SK-N-SH treated with all-trans-retinoic acid at 6 μM for 48 hours (cell line): ENCODE measurements at regions not wholly inside any gene's neighbourhood (a gene's known extent, or its start where the extent isn't known, plus 50 kb on each side); places are given as distances from the start of the nearest gene placed in this dataset.

Experiments
- ATAC-seq: fragments of 200-7000 bp; cut with Tn5 transposase; 3 replicates; pipeline ENCODE4 v1.9.1; 2020; ENCODE audit warnings: mild to moderate bottlenecking, moderate library complexity
- ARNTL ChIP-seq: fragments of 450-650 bp; formaldehyde crosslinking; IDR thresholded peaks from 2 replicates; pipeline ENCODE4 v1.5.0; 2020; ENCODE audit warnings: low read depth, mild to moderate bottlenecking, moderate library complexity, borderline replicate concordance
- BACH2 ChIP-seq: fragments of 250-450 bp; sonication (Bioruptor Pico); IDR thresholded peaks from 2 replicates; pipeline ENCODE4 v1.9.0; 2021; ENCODE audit warnings: mild to moderate bottlenecking, borderline replicate concordance
- CSDC2 ChIP-seq: fragments of 250-450 bp; sonication (Bioruptor Pico); IDR thresholded peaks from 2 replicates; pipeline ENCODE4 v1.5.0; 2020; ENCODE audit warnings: mild to moderate bottlenecking, moderate library complexity
- ESRRG ChIP-seq: fragments of 250-450 bp; sonication (Bioruptor Pico); IDR thresholded peaks from 2 replicates; pipeline ENCODE4 v1.6.1; 2021; ENCODE audit warnings: mild to moderate bottlenecking
- GLIS3 ChIP-seq: fragments of 250-450 bp; sonication (Bioruptor Pico); IDR thresholded peaks from 2 replicates; pipeline ENCODE4 v1.5.0; 2020; ENCODE audit warnings: mild to moderate bottlenecking, moderate library complexity
- ISL1 ChIP-seq: fragments of 250-450 bp; sonication (Bioruptor Pico); IDR thresholded peaks from 2 replicates; pipeline ENCODE4 v2.1.2; 2022; ENCODE audit warnings: mild to moderate bottlenecking, moderate library complexity
- OSR1 ChIP-seq: fragments of 250-450 bp; sonication (Bioruptor Pico); IDR thresholded peaks from 2 replicates; pipeline ENCODE4 v1.8.0; 2022; ENCODE audit warnings: moderate library complexity, mild to moderate bottlenecking, inconsistent platforms
- PATZ1 ChIP-seq: fragments of 250-450 bp; sonication (Bioruptor Pico); IDR thresholded peaks from 2 replicates; pipeline ENCODE4 v1.8.0; 2020; ENCODE audit warnings: mild to moderate bottlenecking, moderate library complexity, borderline replicate concordance
- POU6F1 ChIP-seq: fragments of 250-450 bp; sonication (Bioruptor Pico); IDR thresholded peaks from 2 replicates; pipeline ENCODE4 v1.8.0; 2021; ENCODE audit warnings: low read depth, mild to moderate bottlenecking, moderate library complexity, borderline replicate concordance
- PPARA ChIP-seq: fragments of 250-450 bp; sonication (Bioruptor Pico); IDR thresholded peaks from 2 replicates; pipeline ENCODE4 v1.5.0; 2020; ENCODE audit warnings: mild to moderate bottlenecking, borderline replicate concordance
- RARB ChIP-seq: fragments of 250-450 bp; sonication (Bioruptor Pico); IDR thresholded peaks from 2 replicates; pipeline ENCODE4 v1.8.0; 2021; ENCODE audit warnings: mild to moderate bottlenecking, moderate library complexity
- SNAI2 ChIP-seq: fragments of 250-450 bp; sonication (Bioruptor Pico); IDR thresholded peaks from 2 replicates; pipeline ENCODE4 v1.5.0; 2020; ENCODE audit warnings: mild to moderate bottlenecking, moderate library complexity
- TCF4 ChIP-seq: fragments of 250-450 bp; sonication (Bioruptor Pico); IDR thresholded peaks from 2 replicates; pipeline ENCODE4 v1.8.0; 2021; ENCODE audit warnings: mild to moderate bottlenecking, moderate library complexity, borderline replicate concordance
- TOX ChIP-seq: fragments of 250-450 bp; sonication (Bioruptor Pico); IDR thresholded peaks from 2 replicates; pipeline ENCODE4 v1.8.0; 2021; ENCODE audit warnings: mild to moderate bottlenecking, moderate library complexity, borderline replicate concordance
- TSHZ2 ChIP-seq: fragments of 250-450 bp; sonication (Bioruptor Pico); IDR thresholded peaks from 2 replicates; pipeline ENCODE4 v1.5.0; 2020; ENCODE audit warnings: mild to moderate bottlenecking, moderate library complexity
- ZC3H10 ChIP-seq: fragments of 250-450 bp; sonication (Bioruptor Pico); IDR thresholded peaks from 2 replicates; pipeline ENCODE4 v1.5.1; 2021; ENCODE audit warnings: mild to moderate bottlenecking, moderate library complexity
- ZFP3 ChIP-seq: fragments of 250-450 bp; sonication (Bioruptor Pico); IDR thresholded peaks from 2 replicates; pipeline ENCODE4 v1.5.0; 2020; ENCODE audit warnings: mild to moderate bottlenecking, moderate library complexity
- ZNF565 ChIP-seq: fragments of 450-650 bp; formaldehyde crosslinking; conservative IDR thresholded peaks from 2 replicates; pipeline ENCODE4 v1.5.0; 2020; ENCODE audit warnings: low read depth, mild to moderate bottlenecking, moderate library complexity
- ZNF70 ChIP-seq: fragments of 450-650 bp; formaldehyde crosslinking; IDR thresholded peaks from 2 replicates; pipeline ENCODE4 v1.5.0; 2020; ENCODE audit warnings: mild to moderate bottlenecking, moderate library complexity
- ZNF8 ChIP-seq: fragments of 450-650 bp; formaldehyde crosslinking; IDR thresholded peaks from 2 replicates; pipeline ENCODE4 v1.5.0; 2020; ENCODE audit warnings: mild to moderate bottlenecking, moderate library complexity
- TF ChIP-seq, protein P1 (sequence below): fragments of 250-450 bp; sonication (Bioruptor Pico); IDR thresholded peaks from 2 replicates; pipeline ENCODE4 v1.5.1; 2021; ENCODE audit warnings: mild to moderate bottlenecking, moderate library complexity
- TF ChIP-seq, protein P2 (sequence below): fragments of 250-450 bp; sonication (Bioruptor Pico); IDR thresholded peaks from 2 replicates; pipeline ENCODE4 v1.5.1; 2020; ENCODE audit warnings: low read depth, mild to moderate bottlenecking, moderate library complexity

- no peak for ATAC-seq
Measured at GRCh38 chr2:237024255-237024654, 61.4 kb upstream of the COPS8 start.

DNA sequence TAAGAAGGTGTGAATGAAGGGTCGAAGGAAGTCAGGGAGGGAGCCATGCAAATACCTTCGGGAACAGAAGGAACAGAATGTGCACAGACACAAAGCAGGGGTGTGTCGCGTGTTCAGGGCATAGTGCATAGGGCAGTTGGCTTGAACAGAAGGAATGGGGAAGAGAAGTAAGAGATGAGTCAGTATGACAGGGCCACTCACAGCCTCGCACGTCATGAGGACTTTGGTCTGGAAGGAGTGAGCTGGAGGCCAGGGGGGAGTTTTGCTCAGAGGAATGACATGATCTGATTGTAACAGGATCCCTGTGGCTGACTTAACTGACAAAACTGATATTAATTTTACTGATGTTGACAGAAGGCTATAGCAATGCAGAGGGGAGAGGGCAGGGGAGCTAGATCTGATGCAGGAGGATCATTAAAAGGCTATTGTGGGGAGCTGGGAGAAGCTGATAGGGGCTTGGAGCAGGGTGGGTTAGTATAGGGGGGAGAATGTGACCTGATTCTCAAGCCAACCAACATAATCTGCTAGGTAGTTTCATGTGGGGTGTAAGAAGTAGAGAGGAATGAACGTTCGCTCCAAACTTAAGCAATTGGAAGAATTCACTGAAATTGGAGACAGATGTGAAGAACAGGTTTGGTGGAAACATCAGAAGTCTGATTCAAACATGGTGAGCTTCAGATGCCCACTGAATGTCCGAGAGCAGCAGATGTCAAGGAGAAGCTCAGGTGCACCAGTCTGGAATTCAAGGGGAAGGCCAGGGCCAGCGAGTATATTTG, 60.4 kb upstream of the COPS8 start:
- ATAC-seq, result peak; percentile 27; the same call in 1 of the 3 replicates
- no peak for TF ChIP-seq ESRRG (CRISPR knock-in tag)
- no peak for TF ChIP-seq ARNTL
- TF ChIP-seq GLIS3 (CRISPR knock-in tag), result no peak
- no peak for TF ChIP-seq ISL1 (CRISPR knock-in tag)
- TF ChIP-seq BACH2 (CRISPR knock-in tag), result no peak
- TF ChIP-seq ZNF8 (CRISPR knock-in tag), result no peak
- TF ChIP-seq TCF4, result no peak
- TF ChIP-seq CSDC2 (CRISPR knock-in tag), result no peak
- no peak for TF ChIP-seq OSR1 (CRISPR knock-in tag)

More at GRCh38 chr2:237024255-237024654, 61.4 kb upstream of the COPS8 start:
- TF ChIP-seq ISL1 (CRISPR knock-in tag) (no peak), ESRRG (CRISPR knock-in tag) (no peak), ARNTL (no peak), RARB (CRISPR knock-in tag) (no peak), TOX (no peak), ZNF70 (CRISPR knock-in tag) (no peak), OSR1 (CRISPR knock-in tag) (no peak), GLIS3 (CRISPR knock-in tag) (no peak), ZNF565 (CRISPR knock-in tag) (no peak), CSDC2 (CRISPR knock-in tag) (no peak), TSHZ2 (CRISPR knock-in tag) (no peak), TCF4 (no peak), ZFP3 (CRISPR knock-in tag) (no peak), SNAI2 (CRISPR knock-in tag) (no peak), BACH2 (CRISPR knock-in tag) (no peak), PPARA (CRISPR knock-in tag) (no peak)
- TF ChIP-seq, protein P1, sequence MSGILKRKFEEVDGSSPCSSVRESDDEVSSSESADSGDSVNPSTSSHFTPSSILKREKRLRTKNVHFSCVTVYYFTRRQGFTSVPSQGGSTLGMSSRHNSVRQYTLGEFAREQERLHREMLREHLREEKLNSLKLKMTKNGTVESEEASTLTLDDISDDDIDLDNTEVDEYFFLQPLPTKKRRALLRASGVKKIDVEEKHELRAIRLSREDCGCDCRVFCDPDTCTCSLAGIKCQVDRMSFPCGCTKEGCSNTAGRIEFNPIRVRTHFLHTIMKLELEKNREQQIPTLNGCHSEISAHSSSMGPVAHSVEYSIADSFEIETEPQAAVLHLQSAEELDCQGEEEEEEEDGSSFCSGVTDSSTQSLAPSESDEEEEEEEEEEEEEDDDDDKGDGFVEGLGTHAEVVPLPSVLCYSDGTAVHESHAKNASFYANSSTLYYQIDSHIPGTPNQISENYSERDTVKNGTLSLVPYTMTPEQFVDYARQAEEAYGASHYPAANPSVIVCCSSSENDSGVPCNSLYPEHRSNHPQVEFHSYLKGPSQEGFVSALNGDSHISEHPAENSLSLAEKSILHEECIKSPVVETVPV (CRISPR knock-in tag), result no peak
- TF ChIP-seq, protein P2, sequence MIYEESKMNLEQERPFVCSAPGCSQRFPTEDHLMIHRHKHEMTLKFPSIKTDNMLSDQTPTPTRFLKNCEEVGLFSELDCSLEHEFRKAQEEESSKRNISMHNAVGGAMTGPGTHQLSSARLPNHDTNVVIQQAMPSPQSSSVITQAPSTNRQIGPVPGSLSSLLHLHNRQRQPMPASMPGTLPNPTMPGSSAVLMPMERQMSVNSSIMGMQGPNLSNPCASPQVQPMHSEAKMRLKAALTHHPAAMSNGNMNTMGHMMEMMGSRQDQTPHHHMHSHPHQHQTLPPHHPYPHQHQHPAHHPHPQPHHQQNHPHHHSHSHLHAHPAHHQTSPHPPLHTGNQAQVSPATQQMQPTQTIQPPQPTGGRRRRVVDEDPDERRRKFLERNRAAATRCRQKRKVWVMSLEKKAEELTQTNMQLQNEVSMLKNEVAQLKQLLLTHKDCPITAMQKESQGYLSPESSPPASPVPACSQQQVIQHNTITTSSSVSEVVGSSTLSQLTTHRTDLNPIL (CRISPR knock-in tag), result no peak
- TF ChIP-seq, all 23 proteins: peak for 0

DNA sequence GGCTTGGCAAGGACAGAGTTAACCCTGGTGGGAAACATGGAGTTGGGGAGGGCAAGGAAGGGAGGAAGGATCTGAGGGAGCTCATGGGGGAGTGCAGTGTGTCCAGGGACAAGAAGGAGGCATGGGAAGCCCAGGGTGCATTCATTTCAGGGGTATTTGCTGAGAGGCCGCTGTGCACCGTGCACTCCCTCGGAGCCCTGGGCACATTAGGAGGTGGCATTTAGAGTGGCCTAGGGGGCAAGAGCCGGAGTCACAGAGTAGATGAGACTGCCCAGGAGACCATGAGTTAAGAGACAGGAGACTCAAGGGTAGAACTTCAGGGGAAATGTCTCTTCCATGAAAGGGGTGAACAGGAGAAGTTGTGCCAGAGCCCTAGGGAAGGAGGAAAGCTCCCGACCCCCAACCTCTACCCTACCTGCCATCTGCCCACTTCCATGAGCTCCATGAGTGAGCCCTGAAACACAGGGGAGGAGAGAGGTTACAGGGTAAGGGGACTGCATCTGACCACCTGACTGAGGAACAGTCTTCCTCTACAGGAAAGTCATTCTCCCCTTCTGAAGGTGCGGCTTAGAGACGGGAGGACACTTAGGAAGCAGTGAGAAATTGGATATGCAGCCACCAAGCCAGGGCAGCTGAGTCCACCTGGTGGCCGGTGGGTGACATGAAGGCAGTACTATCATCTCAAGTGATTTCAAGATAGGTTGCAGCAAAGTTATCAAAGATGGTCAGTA, 58.5 kb upstream of the COPS8 start:
- TF ChIP-seq ZNF565 (CRISPR knock-in tag), result no peak
- peak; percentile 83 for ATAC-seq

- no peak for ATAC-seq
- TF ChIP-seq PATZ1 (no peak), OSR1 (CRISPR knock-in tag) (no peak), ZFP3 (CRISPR knock-in tag) (no peak), ESRRG (CRISPR knock-in tag) (no peak), POU6F1 (no peak), GLIS3 (CRISPR knock-in tag) (no peak), ZC3H10 (CRISPR knock-in tag) (no peak)
Measured at GRCh38 chr2:237027712-237028029, 58.0 kb upstream of the COPS8 start.
